NCI-H345 treated with DMSO at 0.1 percent for 48 hours (cell line): ENCODE measurements at regions not wholly inside any gene's neighbourhood (a gene's known extent, or its start where the extent isn't known, plus 50 kb on each side); places are given as distances from the start of the nearest gene placed in this dataset.

Experiments
- DNase-seq: peaks from one replicate; lab custom pipeline; 2025; ENCODE audit not compliant: unreplicated experiment; lab: John Stamatoyannopoulos, UW

- DNase-seq = no peak
Measured at GRCh38 chr2:133936601-133937000, 317.3 kb upstream of the MGAT5 start.

- no peak for DNase-seq
Measured at GRCh38 chr2:133937669-133938068, 316.2 kb upstream of the MGAT5 start.

GRCh38 chr2:133940134-133940533, 313.7 kb upstream of the MGAT5 start:
- no peak for DNase-seq

- DNase-seq = no peak
Measured at GRCh38 chr2:133941666-133942065, 312.2 kb upstream of the MGAT5 start.

- DNase-seq = no peak
Measured at GRCh38 chr2:133942398-133942797, 311.5 kb upstream of the MGAT5 start.

GRCh38 chr2:133943108-133943507, 310.8 kb upstream of the MGAT5 start:
- DNase-seq = no peak

- no peak for DNase-seq
Measured at GRCh38 chr2:133945089-133945488, 308.8 kb upstream of the MGAT5 start.

GRCh38 chr2:133947057-133947456, 306.8 kb upstream of the MGAT5 start:
- DNase-seq = no peak

- no peak for DNase-seq
Measured at GRCh38 chr2:133948610-133949290, 305.1 kb upstream of the MGAT5 start.

- DNase-seq = no peak
Measured at GRCh38 chr2:133949595-133949994, 304.3 kb upstream of the MGAT5 start.

- no peak for DNase-seq
Measured at GRCh38 chr2:133951209-133951608, 302.7 kb upstream of the MGAT5 start.

GRCh38 chr2:133952420-133952819, 301.5 kb upstream of the MGAT5 start:
- DNase-seq = no peak

GRCh38 chr2:133952896-133953295, 301.0 kb upstream of the MGAT5 start:
- no peak for DNase-seq

GRCh38 chr2:133953524-133953923, 300.3 kb upstream of the MGAT5 start:
- no peak for DNase-seq

GRCh38 chr2:133954636-133955035, 299.2 kb upstream of the MGAT5 start:
- DNase-seq = no peak

- no peak for DNase-seq
Measured at GRCh38 chr2:133955169-133955568, 298.7 kb upstream of the MGAT5 start.

GRCh38 chr2:133956434-133956935, 297.4 kb upstream of the MGAT5 start:
- DNase-seq = no peak

- no peak for DNase-seq
Measured at GRCh38 chr2:133957724-133958480, 296.0 kb upstream of the MGAT5 start.

- DNase-seq = no peak
Measured at GRCh38 chr2:133959066-133959465, 294.8 kb upstream of the MGAT5 start.

GRCh38 chr2:133966720-133967304, 287.1 kb upstream of the MGAT5 start:
- no peak for DNase-seq

GRCh38 chr2:133967326-133967725, 286.5 kb upstream of the MGAT5 start:
- DNase-seq = no peak

- DNase-seq = no peak
Measured at GRCh38 chr2:133968446-133968845, 285.4 kb upstream of the MGAT5 start.
